OCI-LY1 (cell line): ENCODE measurements at regions not wholly inside any gene's neighbourhood (a gene's known extent, or its start where the extent isn't known, plus 50 kb on each side); places are given as distances from the start of the nearest gene placed in this dataset.

Source experiments
- CTCF ChIP-seq: fragments of 200-600 bp; sonication (generic), shearing (Covaris generic); IDR thresholded peaks from 2 replicates; pipeline ENCODE4 v1.5.1; 2017; ENCODE audit warnings: mild to moderate bottlenecking, antibody characterized with exemption, low read length, moderate library complexity, mixed read lengths
- EZH2 ChIP-seq: fragments of 200-600 bp; sonication (generic), shearing (Covaris generic); IDR thresholded peaks from 2 replicates; pipeline ENCODE4 v1.8.0; 2017; ENCODE audit warnings: borderline replicate concordance, mixed run types, mild to moderate bottlenecking, antibody characterized with exemption, low read length, moderate library complexity, mixed read lengths

- no peak for TF ChIP-seq CTCF
- no peak for TF ChIP-seq EZH2
These were observed 482.9 kb upstream of the KIF2A start for GRCh38 chr5:61823065-61823464.
